ENCODE measurements at regions not wholly inside any gene's neighbourhood (a gene's known extent, or its start where the extent isn't known, plus 50 kb on each side); places are given as distances from the start of the nearest gene placed in this dataset.

DNA sequence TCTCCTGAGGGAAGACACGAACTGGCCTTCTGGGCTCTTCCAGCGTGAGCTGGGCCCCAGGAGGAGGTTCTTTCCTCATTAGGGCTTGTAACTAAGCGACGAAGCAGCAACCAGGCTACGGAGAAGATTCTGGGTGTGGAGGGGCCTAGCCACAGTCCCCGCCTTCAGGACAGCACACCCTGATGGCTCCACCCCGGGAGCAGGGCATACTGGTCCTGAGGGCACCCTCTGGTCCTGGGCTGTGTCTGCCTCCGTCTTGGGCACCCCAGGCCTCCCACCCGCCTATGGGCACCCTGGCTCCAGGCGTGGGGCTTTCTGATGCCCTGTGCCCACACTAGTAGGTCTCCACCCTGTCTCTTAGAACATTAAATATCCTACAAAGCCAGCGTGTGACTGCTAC is 136.4 kb downstream of the OLFM1 start:
- no peak for TF ChIP-seq OSR1 (CRISPR knock-in tag; IDR thresholded peaks at IDR 0.05)
- no peak for TF ChIP-seq ZNF70 (CRISPR knock-in tag; IDR thresholded peaks at IDR 0.05)
- no peak for TF ChIP-seq TCF4 (CRISPR knock-in tag; IDR thresholded peaks at IDR 0.05; ENCODE audit: borderline replicate concordance)
- no peak for TF ChIP-seq CSDC2 (CRISPR knock-in tag; IDR thresholded peaks at IDR 0.05)
- TF ChIP-seq GLIS3 (CRISPR knock-in tag; IDR thresholded peaks at IDR 0.05) = no peak
- no peak for TF ChIP-seq PATZ1 (CRISPR knock-in tag; IDR thresholded peaks at IDR 0.05; ENCODE audit: borderline replicate concordance)
- TF ChIP-seq ZFP3 (CRISPR knock-in tag; IDR thresholded peaks at IDR 0.05) = no peak
- TF ChIP-seq ZNF565 (CRISPR knock-in tag; conservative IDR thresholded peaks at IDR 0.05; ENCODE audit: low read depth) = no peak

Data from SK-N-SH treated with all-trans-retinoic acid at 6 μM for 48 hours (cell line).